ENCODE measurements at regions not wholly inside any gene's neighbourhood (a gene's known extent, or its start where the extent isn't known, plus 50 kb on each side); places are given as distances from the start of the nearest gene placed in this dataset.

GRCh38 chr2:208711598-208711997 is 305.0 kb downstream of the PTH2R start:
- FAIRE-seq: no peak
- no peak for DNase-seq (ENCODE audit: low read depth, low spot score)

GRCh38 chr2:208713066-208713745 is 306.6 kb downstream of the PTH2R start:
- Histone ChIP-seq H3K4me3 (ENCODE audit: control insufficient read depth in 2 of 3, extremely low read depth in 1 of 3, insufficient read depth in 2 of 3, low read depth in 1 of 3, low read length in 3 of 3) (no peak overlapping the region), H3K4me2 (ENCODE audit: control insufficient read depth, extremely low read depth, insufficient read depth, low read depth, low read length) (no peak overlapping the region), H3K79me2 (ENCODE audit: control insufficient read depth, insufficient read depth, low read length) (no peaks in the 10 kb centered on the region), H4K20me1 (ENCODE audit: control insufficient read depth, extremely low read depth, insufficient read depth, low read length) (no peaks in the 10 kb centered on the region), H3K9me1 (ENCODE audit: control insufficient read depth, extremely low read depth, insufficient read depth, low read length) (no peaks in the 10 kb centered on the region), H3K27ac (ENCODE audit: control insufficient read depth, insufficient read depth, low read length) (no peak overlapping the region), H3K36me3 (ENCODE audit: control insufficient read depth in 2 of 2, extremely low read depth in 1 of 2, insufficient read depth in 2 of 2, low read length in 2 of 2) (no peaks in the 10 kb centered on the region), H3K9ac (ENCODE audit: control insufficient read depth, extremely low read depth, insufficient read depth, low read length) (no peak overlapping the region), H3K4me1 (ENCODE audit: control insufficient read depth, extremely low read depth, insufficient read depth, low read length) (no peaks in the 10 kb centered on the region), H3K9me3 (ENCODE audit: control insufficient read depth, low read depth, low read length) (no peaks in the 10 kb centered on the region), H3K27me3 (ENCODE audit: control insufficient read depth, extremely low read depth, insufficient read depth, low read length) (no peaks in the 10 kb centered on the region), H2AFZ (ENCODE audit: control insufficient read depth, low read length) (no peak overlapping the region)
- no peak for TF ChIP-seq EZH2 (IDR thresholded peaks at IDR 0.05; ENCODE audit: low read length)
- TF ChIP-seq CTCF (optimal IDR thresholded peaks at IDR 0.05 in 1 of 3, IDR thresholded peaks at IDR 0.05 in 1 of 3, conservative IDR thresholded peaks at IDR 0.05 in 1 of 3; ENCODE audit: extremely low read depth in 1 of 3, insufficient read depth in 2 of 3, low read length in 3 of 3): no peak
- no peak for FAIRE-seq
- dilution Hi-C loops (cut with MboI; ENCODE audit: extremely low pct_ligation_motif_present, low sequenced_read_pairs): no loop called here
- DNase-seq (ENCODE audit: low read depth, low spot score): no peak

More at GRCh38 chr2:208711598-208711997, 305.0 kb downstream of the PTH2R start:
- no peaks in the 10 kb centered on the region for H3K9me1 ChIP-seq (ENCODE audit: control insufficient read depth, extremely low read depth, insufficient read depth, low read length)
- no peak overlapping the region for H3K27ac ChIP-seq (ENCODE audit: control insufficient read depth, insufficient read depth, low read length)
- H4K20me1 ChIP-seq (ENCODE audit: control insufficient read depth, extremely low read depth, insufficient read depth, low read length): no peaks in the 10 kb centered on the region
- H3K4me2 ChIP-seq (ENCODE audit: control insufficient read depth, extremely low read depth, insufficient read depth, low read depth, low read length): no peak overlapping the region
- H3K27me3 ChIP-seq (ENCODE audit: control insufficient read depth, extremely low read depth, insufficient read depth, low read length): no peaks in the 10 kb centered on the region
- dilution Hi-C loops (cut with MboI; ENCODE audit: extremely low pct_ligation_motif_present, low sequenced_read_pairs): no loop called here
- no peak overlapping the region for H3K4me3 ChIP-seq (ENCODE audit: control insufficient read depth in 2 of 3, extremely low read depth in 1 of 3, insufficient read depth in 2 of 3, low read depth in 1 of 3, low read length in 3 of 3)
- no peaks in the 10 kb centered on the region for H3K36me3 ChIP-seq (ENCODE audit: control insufficient read depth in 2 of 2, extremely low read depth in 1 of 2, insufficient read depth in 2 of 2, low read length in 2 of 2)
- no peak overlapping the region for H3K9ac ChIP-seq (ENCODE audit: control insufficient read depth, extremely low read depth, insufficient read depth, low read length)
- no peaks in the 10 kb centered on the region for H3K9me3 ChIP-seq (ENCODE audit: control insufficient read depth, low read depth, low read length)
- TF ChIP-seq EZH2 (IDR thresholded peaks at IDR 0.05; ENCODE audit: low read length) (no peak), CTCF (optimal IDR thresholded peaks at IDR 0.05 in 1 of 3, IDR thresholded peaks at IDR 0.05 in 1 of 3, conservative IDR thresholded peaks at IDR 0.05 in 1 of 3; ENCODE audit: extremely low read depth in 1 of 3, insufficient read depth in 2 of 3, low read length in 3 of 3) (no peak)
- H3K4me1 ChIP-seq (ENCODE audit: control insufficient read depth, extremely low read depth, insufficient read depth, low read length): no peaks in the 10 kb centered on the region
- H2AFZ ChIP-seq (ENCODE audit: control insufficient read depth, low read length): no peak overlapping the region
- no peaks in the 10 kb centered on the region for H3K79me2 ChIP-seq (ENCODE audit: control insufficient read depth, insufficient read depth, low read length)

Measured in keratinocyte (primary cell).